HL-60 (cell line): ENCODE measurements at regions not wholly inside any gene's neighbourhood (a gene's known extent, or its start where the extent isn't known, plus 50 kb on each side); places are given as distances from the start of the nearest gene placed in this dataset.

ENCODE experiments used
- DNase-seq, 2 experiments: peaks; one replicate each; pipeline ENCODE4 v3.0.0-alpha.2; 2010 to 2020; ENCODE audit warnings: low read depth in 1 of 2, low spot score in 1 of 2
- H3K27ac ChIP-seq: fragments of 250-450 bp; sonication (Bioruptor Pico); replicated peaks from 2 replicates; pipeline ENCODE4 v1.5.1; 2020; ENCODE audit warnings: mild to moderate bottlenecking, moderate library complexity
- H3K27me3 ChIP-seq: fragments of 250-450 bp; sonication (Bioruptor Pico); 2 replicates; pipeline ENCODE4 v1.5.1; 2021; ENCODE audit warnings: mild to moderate bottlenecking, moderate library complexity; ENCODE audit not compliant: insufficient read depth, poor library complexity, severe bottlenecking
- H3K4me3 ChIP-seq: replicated peaks from 2 replicates; pipeline ENCODE4 v1.5.1; 2011; ENCODE audit warnings: mild to moderate bottlenecking, control low read depth, low read length; ENCODE audit not compliant: insufficient read depth
- GABPA ChIP-seq: IDR thresholded peaks from 2 replicates; pipeline ENCODE4 v1.6.1; 2012; ENCODE audit warnings: low read depth
- POLR2AphosphoS5 ChIP-seq: IDR thresholded peaks from 2 replicates; pipeline ENCODE4 v1.6.1; 2012; ENCODE audit warnings: low read depth
- SPI1 ChIP-seq: IDR thresholded peaks from 2 replicates; pipeline ENCODE4 v1.6.1; 2012; ENCODE audit warnings: low read depth, mild to moderate bottlenecking, borderline replicate concordance
- TF ChIP-seq, protein P1 (sequence below): IDR thresholded peaks from one replicate; pipeline ENCODE4 v1.5.1; 2011; ENCODE audit warnings: low read length, control low read depth, inconsistent platforms; ENCODE audit not compliant: insufficient read depth
- TF ChIP-seq, protein P2 (sequence below): IDR thresholded peaks from 2 replicates; pipeline ENCODE4 v1.6.1; 2012; ENCODE audit warnings: low read depth; ENCODE audit not compliant: insufficient replicate concordance

GRCh38 chr5:142506046-142506445 is 179.8 kb downstream of the FGF1 start:
- no peaks in the 10 kb centered on the region for H3K27me3 ChIP-seq
- DNase-seq: no peak
- no peak overlapping the region for H3K4me3 ChIP-seq
- no peak overlapping the region for H3K27ac ChIP-seq
- no peak for TF ChIP-seq SPI1
- TF ChIP-seq, protein P1, sequence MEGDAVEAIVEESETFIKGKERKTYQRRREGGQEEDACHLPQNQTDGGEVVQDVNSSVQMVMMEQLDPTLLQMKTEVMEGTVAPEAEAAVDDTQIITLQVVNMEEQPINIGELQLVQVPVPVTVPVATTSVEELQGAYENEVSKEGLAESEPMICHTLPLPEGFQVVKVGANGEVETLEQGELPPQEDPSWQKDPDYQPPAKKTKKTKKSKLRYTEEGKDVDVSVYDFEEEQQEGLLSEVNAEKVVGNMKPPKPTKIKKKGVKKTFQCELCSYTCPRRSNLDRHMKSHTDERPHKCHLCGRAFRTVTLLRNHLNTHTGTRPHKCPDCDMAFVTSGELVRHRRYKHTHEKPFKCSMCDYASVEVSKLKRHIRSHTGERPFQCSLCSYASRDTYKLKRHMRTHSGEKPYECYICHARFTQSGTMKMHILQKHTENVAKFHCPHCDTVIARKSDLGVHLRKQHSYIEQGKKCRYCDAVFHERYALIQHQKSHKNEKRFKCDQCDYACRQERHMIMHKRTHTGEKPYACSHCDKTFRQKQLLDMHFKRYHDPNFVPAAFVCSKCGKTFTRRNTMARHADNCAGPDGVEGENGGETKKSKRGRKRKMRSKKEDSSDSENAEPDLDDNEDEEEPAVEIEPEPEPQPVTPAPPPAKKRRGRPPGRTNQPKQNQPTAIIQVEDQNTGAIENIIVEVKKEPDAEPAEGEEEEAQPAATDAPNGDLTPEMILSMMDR: no peak
- TF ChIP-seq, protein P2, sequence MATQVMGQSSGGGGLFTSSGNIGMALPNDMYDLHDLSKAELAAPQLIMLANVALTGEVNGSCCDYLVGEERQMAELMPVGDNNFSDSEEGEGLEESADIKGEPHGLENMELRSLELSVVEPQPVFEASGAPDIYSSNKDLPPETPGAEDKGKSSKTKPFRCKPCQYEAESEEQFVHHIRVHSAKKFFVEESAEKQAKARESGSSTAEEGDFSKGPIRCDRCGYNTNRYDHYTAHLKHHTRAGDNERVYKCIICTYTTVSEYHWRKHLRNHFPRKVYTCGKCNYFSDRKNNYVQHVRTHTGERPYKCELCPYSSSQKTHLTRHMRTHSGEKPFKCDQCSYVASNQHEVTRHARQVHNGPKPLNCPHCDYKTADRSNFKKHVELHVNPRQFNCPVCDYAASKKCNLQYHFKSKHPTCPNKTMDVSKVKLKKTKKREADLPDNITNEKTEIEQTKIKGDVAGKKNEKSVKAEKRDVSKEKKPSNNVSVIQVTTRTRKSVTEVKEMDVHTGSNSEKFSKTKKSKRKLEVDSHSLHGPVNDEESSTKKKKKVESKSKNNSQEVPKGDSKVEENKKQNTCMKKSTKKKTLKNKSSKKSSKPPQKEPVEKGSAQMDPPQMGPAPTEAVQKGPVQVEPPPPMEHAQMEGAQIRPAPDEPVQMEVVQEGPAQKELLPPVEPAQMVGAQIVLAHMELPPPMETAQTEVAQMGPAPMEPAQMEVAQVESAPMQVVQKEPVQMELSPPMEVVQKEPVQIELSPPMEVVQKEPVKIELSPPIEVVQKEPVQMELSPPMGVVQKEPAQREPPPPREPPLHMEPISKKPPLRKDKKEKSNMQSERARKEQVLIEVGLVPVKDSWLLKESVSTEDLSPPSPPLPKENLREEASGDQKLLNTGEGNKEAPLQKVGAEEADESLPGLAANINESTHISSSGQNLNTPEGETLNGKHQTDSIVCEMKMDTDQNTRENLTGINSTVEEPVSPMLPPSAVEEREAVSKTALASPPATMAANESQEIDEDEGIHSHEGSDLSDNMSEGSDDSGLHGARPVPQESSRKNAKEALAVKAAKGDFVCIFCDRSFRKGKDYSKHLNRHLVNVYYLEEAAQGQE: no peak

- DNase-seq: no peak
- H3K27ac ChIP-seq: no peak overlapping the region
- H3K27me3 ChIP-seq: no peaks in the 10 kb centered on the region
- H3K4me3 ChIP-seq: no peak overlapping the region
- TF ChIP-seq SPI1 (no peak), GABPA (no peak), POLR2AphosphoS5 (no peak)
- TF ChIP-seq, protein P1: no peak
- TF ChIP-seq, protein P2: no peak
Observed at GRCh38 chr5:142501890-142502289, 177.1 kb upstream of the SPRY4 start.

DNA sequence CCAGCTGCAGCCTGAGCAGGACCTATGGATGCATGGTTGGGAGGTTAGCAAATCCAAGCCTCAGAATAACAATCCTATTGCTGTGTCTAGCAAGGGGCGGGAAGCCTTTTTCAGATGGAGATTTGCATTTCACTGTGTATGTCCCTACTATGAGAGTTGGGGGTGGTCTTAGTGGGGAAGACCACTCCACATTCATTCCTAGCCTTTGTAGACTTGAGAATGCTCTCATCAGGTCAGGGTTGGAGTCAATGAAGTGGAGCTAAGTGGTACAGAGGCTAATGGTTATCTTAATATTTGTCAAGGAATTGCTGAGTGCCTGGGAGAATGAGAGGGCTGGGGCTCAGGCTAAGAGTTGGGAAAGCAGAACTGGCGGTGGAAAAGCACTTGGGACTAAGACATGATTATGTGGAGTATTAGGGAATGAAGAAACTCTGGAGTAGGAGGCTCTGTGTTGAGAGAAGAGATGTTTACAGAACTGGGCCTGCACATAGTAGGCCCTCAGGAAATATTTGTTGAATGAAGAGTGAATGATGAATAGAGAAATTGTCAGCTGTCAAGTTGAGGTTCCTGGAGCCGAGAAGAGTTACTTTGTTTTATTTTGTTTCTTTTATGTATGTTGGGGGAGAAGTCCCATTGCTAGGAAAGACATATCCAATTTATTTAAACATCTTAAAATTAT is 175.5 kb upstream of the SPRY4 start:
- no peak overlapping the region for H3K4me3 ChIP-seq
- H3K27me3 ChIP-seq: no peaks in the 10 kb centered on the region
- H3K27ac ChIP-seq: no peak overlapping the region
- TF ChIP-seq, protein P1: no peak
- TF ChIP-seq POLR2AphosphoS5 (no peak), GABPA (no peak), SPI1 (no peak)
- TF ChIP-seq, protein P2: no peak
- DNase-seq: no peak
